ENCODE measurements at regions not wholly inside any gene's neighbourhood (a gene's known extent, or its start where the extent isn't known, plus 50 kb on each side); places are given as distances from the start of the nearest gene placed in this dataset.

GRCh38 chr12:62123721-62124203 lies 136.4 kb upstream of the USP15 start:
- no peak for DNase-seq (ENCODE audit: low read depth, low spot score)
- H3K4me3 ChIP-seq (ENCODE audit: low read length) = no peak overlapping the region
- no peaks in the 10 kb centered on the region for H3K9me3 ChIP-seq (ENCODE audit: control insufficient read depth, insufficient read depth, low read length)
- H3K27ac ChIP-seq (ENCODE audit: low read length) = no peak overlapping the region
- H3K4me1 ChIP-seq (ENCODE audit: control insufficient read depth, insufficient read depth, low read length) = no peaks in the 10 kb centered on the region
- H3K27me3 ChIP-seq (ENCODE audit: control insufficient read depth, insufficient read depth, low read length) = no peaks in the 10 kb centered on the region
- H3K36me3 ChIP-seq (ENCODE audit: control insufficient read depth, insufficient read depth, low read length) = no peaks in the 10 kb centered on the region
- no CpG with 5 or more reads among the region's 4 CpGs for WGBS (ENCODE audit: insufficient coverage, insufficient read length)

- H3K36me3 ChIP-seq (ENCODE audit: control insufficient read depth, insufficient read depth, low read length) = no peaks in the 10 kb centered on the region
- H3K4me3 ChIP-seq (ENCODE audit: low read length) = no peak overlapping the region
- no CpG with 5 or more reads among the region's 2 CpGs for WGBS (ENCODE audit: insufficient coverage, insufficient read length)
- DNase-seq (ENCODE audit: low read depth, low spot score) = no peak
- no peak overlapping the region for H3K27ac ChIP-seq (ENCODE audit: low read length)
- no peaks in the 10 kb centered on the region for H3K27me3 ChIP-seq (ENCODE audit: control insufficient read depth, insufficient read depth, low read length)
- no peaks in the 10 kb centered on the region for H3K9me3 ChIP-seq (ENCODE audit: control insufficient read depth, insufficient read depth, low read length)
- H3K4me1 ChIP-seq (ENCODE audit: control insufficient read depth, insufficient read depth, low read length) = no peaks in the 10 kb centered on the region
Measured at GRCh38 chr12:62127516-62127915, 132.7 kb upstream of the USP15 start.

- no CpG with 5 or more reads among the region's 7 CpGs for WGBS (ENCODE audit: insufficient coverage, insufficient read length)
- H3K27me3 ChIP-seq (ENCODE audit: control insufficient read depth, insufficient read depth, low read length) = no peaks in the 10 kb centered on the region
- no peak overlapping the region for H3K4me3 ChIP-seq (ENCODE audit: low read length)
- H3K36me3 ChIP-seq (ENCODE audit: control insufficient read depth, insufficient read depth, low read length) = no peaks in the 10 kb centered on the region
- H3K4me1 ChIP-seq (ENCODE audit: control insufficient read depth, insufficient read depth, low read length) = no peaks in the 10 kb centered on the region
- DNase-seq (ENCODE audit: low read depth, low spot score) = no peak
- H3K27ac ChIP-seq (ENCODE audit: low read length) = no peak overlapping the region
- H3K9me3 ChIP-seq (ENCODE audit: control insufficient read depth, insufficient read depth, low read length) = no peaks in the 10 kb centered on the region
Measured at GRCh38 chr12:62128175-62128975, 131.8 kb upstream of the USP15 start.

GRCh38 chr12:62129291-62129690 lies 130.9 kb upstream of the USP15 start:
- DNase-seq (ENCODE audit: low read depth, low spot score) = no peak
- no peak overlapping the region for H3K27ac ChIP-seq (ENCODE audit: low read length)
- WGBS (ENCODE audit: insufficient coverage, insufficient read length) = no CpG with 5 or more reads among the region's 4 CpGs
- H3K27me3 ChIP-seq (ENCODE audit: control insufficient read depth, insufficient read depth, low read length) = no peaks in the 10 kb centered on the region
- no peaks in the 10 kb centered on the region for H3K9me3 ChIP-seq (ENCODE audit: control insufficient read depth, insufficient read depth, low read length)
- H3K4me3 ChIP-seq (ENCODE audit: low read length) = no peak overlapping the region
- no peaks in the 10 kb centered on the region for H3K36me3 ChIP-seq (ENCODE audit: control insufficient read depth, insufficient read depth, low read length)
- no peaks in the 10 kb centered on the region for H3K4me1 ChIP-seq (ENCODE audit: control insufficient read depth, insufficient read depth, low read length)

- H3K9me3 ChIP-seq (ENCODE audit: control insufficient read depth, insufficient read depth, low read length) = no peaks in the 10 kb centered on the region
- no peaks in the 10 kb centered on the region for H3K27me3 ChIP-seq (ENCODE audit: control insufficient read depth, insufficient read depth, low read length)
- DNase-seq (ENCODE audit: low read depth, low spot score) = no peak
- H3K4me3 ChIP-seq (ENCODE audit: low read length) = no peak overlapping the region
- WGBS (ENCODE audit: insufficient coverage, insufficient read length) = no CpG with 5 or more reads among the region's 3 CpGs
- no peaks in the 10 kb centered on the region for H3K4me1 ChIP-seq (ENCODE audit: control insufficient read depth, insufficient read depth, low read length)
- no peaks in the 10 kb centered on the region for H3K36me3 ChIP-seq (ENCODE audit: control insufficient read depth, insufficient read depth, low read length)
- H3K27ac ChIP-seq (ENCODE audit: low read length) = no peak overlapping the region
Measured at GRCh38 chr12:62130402-62130801, 129.8 kb upstream of the USP15 start.

- no peaks in the 10 kb centered on the region for H3K4me1 ChIP-seq (ENCODE audit: control insufficient read depth, insufficient read depth, low read length)
- H3K9me3 ChIP-seq (ENCODE audit: control insufficient read depth, insufficient read depth, low read length) = no peaks in the 10 kb centered on the region
- no peak overlapping the region for H3K4me3 ChIP-seq (ENCODE audit: low read length)
- H3K27me3 ChIP-seq (ENCODE audit: control insufficient read depth, insufficient read depth, low read length) = no peaks in the 10 kb centered on the region
- WGBS (ENCODE audit: insufficient coverage, insufficient read length) = no CpG with 5 or more reads among the region's 6 CpGs
- no peaks in the 10 kb centered on the region for H3K36me3 ChIP-seq (ENCODE audit: control insufficient read depth, insufficient read depth, low read length)
- DNase-seq (ENCODE audit: low read depth, low spot score) = no peak
- no peak overlapping the region for H3K27ac ChIP-seq (ENCODE audit: low read length)
Measured at GRCh38 chr12:62130834-62131552, 129.2 kb upstream of the USP15 start.

- Histone ChIP-seq H3K4me3 (ENCODE audit: low read length) (no peak overlapping the region), H3K36me3 (ENCODE audit: control insufficient read depth, insufficient read depth, low read length) (no peaks in the 10 kb centered on the region), H3K9me3 (ENCODE audit: control insufficient read depth, insufficient read depth, low read length) (no peaks in the 10 kb centered on the region), H3K27ac (ENCODE audit: low read length) (no peak overlapping the region), H3K27me3 (ENCODE audit: control insufficient read depth, insufficient read depth, low read length) (no peaks in the 10 kb centered on the region), H3K4me1 (ENCODE audit: control insufficient read depth, insufficient read depth, low read length) (no peaks in the 10 kb centered on the region)
- WGBS (ENCODE audit: insufficient coverage, insufficient read length) = no CpG with 5 or more reads among the region's 2 CpGs
- no peak for DNase-seq (ENCODE audit: low read depth, low spot score)
Measured at GRCh38 chr12:62133440-62133839, 126.8 kb upstream of the USP15 start.

GRCh38 chr12:62135553-62136200 lies 124.5 kb upstream of the USP15 start:
- H3K36me3 ChIP-seq (ENCODE audit: control insufficient read depth, insufficient read depth, low read length) = no peaks in the 10 kb centered on the region
- H3K4me3 ChIP-seq (ENCODE audit: low read length) = no peak overlapping the region
- no peaks in the 10 kb centered on the region for H3K27me3 ChIP-seq (ENCODE audit: control insufficient read depth, insufficient read depth, low read length)
- H3K27ac ChIP-seq (ENCODE audit: low read length) = no peak overlapping the region
- no peaks in the 10 kb centered on the region for H3K4me1 ChIP-seq (ENCODE audit: control insufficient read depth, insufficient read depth, low read length)
- no peak for DNase-seq (ENCODE audit: low read depth, low spot score)
- WGBS (ENCODE audit: insufficient coverage, insufficient read length) = no CpG with 5 or more reads among the region's 3 CpGs
- no peaks in the 10 kb centered on the region for H3K9me3 ChIP-seq (ENCODE audit: control insufficient read depth, insufficient read depth, low read length)

- no peak for DNase-seq (ENCODE audit: low read depth, low spot score)
- Histone ChIP-seq H3K27ac (ENCODE audit: low read length) (no peak overlapping the region), H3K36me3 (ENCODE audit: control insufficient read depth, insufficient read depth, low read length) (no peaks in the 10 kb centered on the region), H3K27me3 (ENCODE audit: control insufficient read depth, insufficient read depth, low read length) (no peaks in the 10 kb centered on the region), H3K4me3 (ENCODE audit: low read length) (no peak overlapping the region), H3K4me1 (ENCODE audit: control insufficient read depth, insufficient read depth, low read length) (no peaks in the 10 kb centered on the region), H3K9me3 (ENCODE audit: control insufficient read depth, insufficient read depth, low read length) (no peaks in the 10 kb centered on the region)
- no CpG with 5 or more reads among the region's 2 CpGs for WGBS (ENCODE audit: insufficient coverage, insufficient read length)
Measured at GRCh38 chr12:62136496-62136895, 123.7 kb upstream of the USP15 start.

- H3K9me3 ChIP-seq (ENCODE audit: control insufficient read depth, insufficient read depth, low read length) = no peaks in the 10 kb centered on the region
- no peaks in the 10 kb centered on the region for H3K36me3 ChIP-seq (ENCODE audit: control insufficient read depth, insufficient read depth, low read length)
- no peak for DNase-seq (ENCODE audit: low read depth, low spot score)
- WGBS (ENCODE audit: insufficient coverage, insufficient read length) = no CpG with 5 or more reads among the region's 2 CpGs
- H3K4me1 ChIP-seq (ENCODE audit: control insufficient read depth, insufficient read depth, low read length) = no peaks in the 10 kb centered on the region
- no peak overlapping the region for H3K4me3 ChIP-seq (ENCODE audit: low read length)
- H3K27ac ChIP-seq (ENCODE audit: low read length) = no peak overlapping the region
- no peaks in the 10 kb centered on the region for H3K27me3 ChIP-seq (ENCODE audit: control insufficient read depth, insufficient read depth, low read length)
Measured at GRCh38 chr12:62138527-62138926, 121.7 kb upstream of the USP15 start.
